Tibial nerve (tissue), 4 donors: ENCODE measurements at regions not wholly inside any gene's neighbourhood (a gene's known extent, or its start where the extent isn't known, plus 50 kb on each side); places are given as distances from the start of the nearest gene placed in this dataset.

Experiments used
- DNase-seq, 2 donors: peaks; one replicate each; pipeline ENCODE4 v3.0.0-alpha.2; 2019; ENCODE audit warnings: low spot score in 2 of 2
- H3K27ac ChIP-seq, 4 donors: fragments of 200-600 bp; sonication (generic) in 3 of 4; one replicate each; pipeline ENCODE4 v1.5.1; 2017 to 2019; ENCODE audit warnings: mild to moderate bottlenecking in 1 of 4
- H3K27me3 ChIP-seq, 2 donors: fragments of 200-600 bp; sonication (generic) in 1 of 2; one replicate each; pipeline versions ENCODE4 v1.5.1 to v1.6.0; 2017 to 2019
- H3K36me3 ChIP-seq, 3 donors: fragments of 200-600 bp; sonication (generic); one replicate each; pipeline ENCODE4 v1.5.1; 2018 to 2019
- H3K4me1 ChIP-seq, 4 donors: fragments of 200-600 bp; sonication (generic) in 3 of 4; one replicate each; pipeline ENCODE4 v1.5.1; 2017 to 2019
- H3K4me3 ChIP-seq, 4 donors: fragments of 200-600 bp; sonication (generic) in 3 of 4; one replicate each; pipeline ENCODE4 v1.5.1; 2017 to 2019; ENCODE audit warnings: mild to moderate bottlenecking in 1 of 4, moderate library complexity in 1 of 4
- H3K9me3 ChIP-seq, 4 donors: fragments of 200-600 bp; sonication (generic) in 3 of 4; one replicate each; pipeline ENCODE4 v1.5.1; 2017 to 2019
- EP300 ChIP-seq, 2 donors: sonication (generic); formaldehyde crosslinking; IDR thresholded peaks; one replicate each; pipeline ENCODE4 v1.6.1; 2017; ENCODE audit warnings: antibody characterized with exemption in 2 of 2, mild to moderate bottlenecking in 1 of 2
- POLR2A ChIP-seq, 2 donors: fragments of 450-650 bp; IDR thresholded peaks; one replicate each; pipeline ENCODE4 v1.6.1; 2017; ENCODE audit warnings: antibody characterized with exemption in 2 of 2, mild to moderate bottlenecking in 2 of 2, moderate library complexity in 2 of 2
- WGBS, 2 donors: methylation state at CpG; one replicate each; pipeline ENCODE4 v1.1.5; 2018; 5-methylcytosine and 5-hydroxymethylcytosine counted together
- TF ChIP-seq, protein P1 (sequence below), 5 experiments: fragments of 200-600 bp in 3 of 5; fragments of 450-650 bp in 2 of 5; sonication (generic) in 3 of 5; IDR thresholded peaks; one replicate each; pipeline ENCODE4 v1.5.1; 2016 to 2019; ENCODE audit warnings: antibody characterized with exemption in 5 of 5, mild to moderate bottlenecking in 3 of 5, moderate library complexity in 2 of 5

DNA sequence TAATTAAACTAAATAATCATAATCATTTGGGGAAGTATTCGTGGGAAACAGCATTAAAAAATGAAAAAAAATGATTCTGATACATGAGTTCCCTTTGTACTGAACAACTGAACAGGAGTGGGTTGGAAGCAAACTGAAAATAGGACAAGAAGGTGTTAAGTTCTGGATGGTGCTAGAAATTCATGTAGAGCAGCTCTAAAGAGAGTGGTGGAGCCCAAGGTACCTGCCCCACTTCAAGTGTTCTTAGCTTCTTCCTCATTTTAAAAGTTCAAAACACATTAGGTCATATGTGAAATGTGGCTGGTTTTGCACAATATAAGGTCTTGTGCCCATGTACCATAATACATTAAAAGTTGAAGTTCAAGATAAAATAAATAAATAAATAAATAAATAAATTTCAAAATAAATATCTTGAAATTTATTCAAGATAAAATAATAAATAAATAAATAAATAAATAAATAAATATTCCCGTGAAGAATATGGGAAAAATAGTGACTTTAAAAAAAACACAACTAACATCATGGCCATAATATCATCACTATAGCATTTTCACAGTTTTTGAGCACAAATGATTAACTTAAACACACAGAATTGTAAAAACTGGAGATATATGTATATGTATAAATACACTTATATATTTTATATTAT, 191.5 kb upstream of the PRKD1 start:
- no peak for DNase-seq
- Histone ChIP-seq H3K27ac (no peak overlapping the region), H3K36me3 (no peaks in the 10 kb centered on the region), H3K9me3 (no peaks in the 10 kb centered on the region), H3K4me3 (no peak overlapping the region), H3K4me1 (no peaks in the 10 kb centered on the region), H3K27me3 (no peaks in the 10 kb centered on the region)
- TF ChIP-seq POLR2A (IDR thresholded peaks at IDR 0.05) (no peak), EP300 (IDR thresholded peaks at IDR 0.05) (no peak)
- TF ChIP-seq, protein P1, sequence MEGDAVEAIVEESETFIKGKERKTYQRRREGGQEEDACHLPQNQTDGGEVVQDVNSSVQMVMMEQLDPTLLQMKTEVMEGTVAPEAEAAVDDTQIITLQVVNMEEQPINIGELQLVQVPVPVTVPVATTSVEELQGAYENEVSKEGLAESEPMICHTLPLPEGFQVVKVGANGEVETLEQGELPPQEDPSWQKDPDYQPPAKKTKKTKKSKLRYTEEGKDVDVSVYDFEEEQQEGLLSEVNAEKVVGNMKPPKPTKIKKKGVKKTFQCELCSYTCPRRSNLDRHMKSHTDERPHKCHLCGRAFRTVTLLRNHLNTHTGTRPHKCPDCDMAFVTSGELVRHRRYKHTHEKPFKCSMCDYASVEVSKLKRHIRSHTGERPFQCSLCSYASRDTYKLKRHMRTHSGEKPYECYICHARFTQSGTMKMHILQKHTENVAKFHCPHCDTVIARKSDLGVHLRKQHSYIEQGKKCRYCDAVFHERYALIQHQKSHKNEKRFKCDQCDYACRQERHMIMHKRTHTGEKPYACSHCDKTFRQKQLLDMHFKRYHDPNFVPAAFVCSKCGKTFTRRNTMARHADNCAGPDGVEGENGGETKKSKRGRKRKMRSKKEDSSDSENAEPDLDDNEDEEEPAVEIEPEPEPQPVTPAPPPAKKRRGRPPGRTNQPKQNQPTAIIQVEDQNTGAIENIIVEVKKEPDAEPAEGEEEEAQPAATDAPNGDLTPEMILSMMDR (IDR thresholded peaks at IDR 0.05): no peak
- 78 to 84% methylated on average over 2 of the region's 2 CpGs for WGBS, 2 donors

DNA sequence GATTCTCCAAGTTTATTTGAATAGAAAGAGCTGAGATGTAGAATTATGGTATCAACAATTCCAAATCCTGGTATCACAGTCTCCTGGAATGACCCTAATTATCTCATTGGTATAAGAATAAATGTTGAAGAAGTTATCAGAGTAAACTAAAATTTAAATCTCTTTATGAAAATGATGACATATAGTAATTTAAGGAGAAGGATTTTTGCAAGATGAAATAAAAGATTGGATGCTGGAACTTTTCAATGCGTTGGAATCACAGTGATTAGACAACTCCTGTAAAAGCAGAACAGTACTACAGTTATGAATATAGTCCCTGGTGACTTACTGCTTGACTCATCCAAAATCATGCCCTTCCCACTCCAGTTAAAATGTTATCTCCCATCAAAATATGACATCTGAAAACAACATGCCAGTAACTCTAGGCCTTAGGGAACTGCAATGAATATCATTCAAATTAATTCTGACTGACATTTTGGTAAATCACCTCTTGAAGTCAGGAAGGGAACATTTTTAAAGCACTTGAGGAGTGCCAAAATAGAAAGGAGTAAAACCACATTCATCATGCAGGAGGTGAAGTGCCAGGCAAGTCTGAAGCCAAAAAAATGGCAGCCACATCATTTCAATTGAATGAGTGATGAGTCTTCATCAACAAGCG, 197.8 kb upstream of the PRKD1 start:
- H3K4me1 ChIP-seq: no peaks in the 10 kb centered on the region
- WGBS, 2 donors: 74 to 78% methylated on average over 2 of the region's 2 CpGs
- no peak for DNase-seq
- H3K36me3 ChIP-seq: no peaks in the 10 kb centered on the region
- H3K27me3 ChIP-seq: no peaks in the 10 kb centered on the region
- H3K4me3 ChIP-seq: no peak overlapping the region
- TF ChIP-seq EP300 (IDR thresholded peaks at IDR 0.05): no peak
- TF ChIP-seq POLR2A (IDR thresholded peaks at IDR 0.05): no peak
- TF ChIP-seq, protein P1 (IDR thresholded peaks at IDR 0.05): no peak
- H3K27ac ChIP-seq: no peak overlapping the region
- no peaks in the 10 kb centered on the region for H3K9me3 ChIP-seq

DNA sequence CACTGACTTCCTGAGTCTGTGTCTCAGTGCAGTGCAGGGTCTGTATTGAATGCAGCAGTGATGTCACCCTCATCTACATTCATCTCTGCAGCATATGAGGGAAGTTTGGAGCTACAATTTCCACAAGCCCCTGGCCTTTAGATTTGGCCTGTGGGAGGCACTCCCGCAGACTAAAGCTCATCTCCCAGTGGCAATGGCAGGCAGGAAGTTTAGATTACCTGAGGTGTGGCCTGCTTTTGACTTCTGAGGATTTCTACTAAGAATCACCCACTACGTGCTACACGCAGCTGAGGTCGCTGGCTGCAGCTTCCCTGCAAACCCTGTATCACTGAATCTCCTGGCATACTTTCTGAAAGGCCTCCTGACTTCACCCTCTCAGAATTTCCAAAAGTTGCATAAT, 202.2 kb upstream of the PRKD1 start:
- H3K27me3 ChIP-seq: no peaks in the 10 kb centered on the region
- no peaks in the 10 kb centered on the region for H3K36me3 ChIP-seq
- TF ChIP-seq, protein P1 (IDR thresholded peaks at IDR 0.05): no peak
- TF ChIP-seq POLR2A (IDR thresholded peaks at IDR 0.05): no peak
- no peak for TF ChIP-seq EP300 (IDR thresholded peaks at IDR 0.05)
- no peaks in the 10 kb centered on the region for H3K9me3 ChIP-seq
- H3K27ac ChIP-seq: no peak overlapping the region
- 35 to 38% methylated on average over 4 of the region's 4 CpGs for WGBS, 2 donors
- no peaks in the 10 kb centered on the region for H3K4me1 ChIP-seq
- no peak for DNase-seq
- no peak overlapping the region for H3K4me3 ChIP-seq

DNA sequence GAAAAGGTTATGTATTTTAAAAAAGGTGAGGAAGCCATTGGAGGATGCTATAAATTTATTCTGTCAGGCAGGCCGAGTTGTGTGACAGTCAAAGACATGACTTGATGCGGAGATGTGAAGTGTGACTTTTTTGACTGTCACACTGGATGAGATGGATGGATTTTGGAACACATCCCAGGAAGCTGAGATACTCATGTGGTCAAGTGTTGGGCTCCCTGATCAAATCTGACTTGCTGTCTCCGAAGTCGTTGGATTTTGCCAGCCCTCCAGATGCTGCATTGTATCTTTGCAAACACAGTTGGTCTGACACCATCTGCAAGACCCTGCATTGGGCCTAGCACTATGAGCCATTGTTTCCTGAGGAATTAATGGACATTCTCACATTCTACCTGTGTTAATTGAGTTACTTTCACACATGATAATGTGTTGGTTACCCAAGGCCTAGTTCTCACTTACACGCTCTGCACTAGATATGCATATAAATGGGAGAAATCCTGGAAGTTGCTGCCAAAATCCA, 204.0 kb upstream of the PRKD1 start:
- Histone ChIP-seq H3K4me1 (no peaks in the 10 kb centered on the region), H3K9me3 (no peaks in the 10 kb centered on the region), H3K27me3 (no peaks in the 10 kb centered on the region), H3K4me3 (no peak overlapping the region), H3K36me3 (no peaks in the 10 kb centered on the region), H3K27ac (no peak overlapping the region)
- DNase-seq: no peak
- WGBS, 2 donors: 84 to 87% methylated on average over 5 of the region's 5 CpGs
- no peak for TF ChIP-seq EP300 (IDR thresholded peaks at IDR 0.05)
- TF ChIP-seq POLR2A (IDR thresholded peaks at IDR 0.05): no peak
- TF ChIP-seq, protein P1 (IDR thresholded peaks at IDR 0.05): no peak

DNA sequence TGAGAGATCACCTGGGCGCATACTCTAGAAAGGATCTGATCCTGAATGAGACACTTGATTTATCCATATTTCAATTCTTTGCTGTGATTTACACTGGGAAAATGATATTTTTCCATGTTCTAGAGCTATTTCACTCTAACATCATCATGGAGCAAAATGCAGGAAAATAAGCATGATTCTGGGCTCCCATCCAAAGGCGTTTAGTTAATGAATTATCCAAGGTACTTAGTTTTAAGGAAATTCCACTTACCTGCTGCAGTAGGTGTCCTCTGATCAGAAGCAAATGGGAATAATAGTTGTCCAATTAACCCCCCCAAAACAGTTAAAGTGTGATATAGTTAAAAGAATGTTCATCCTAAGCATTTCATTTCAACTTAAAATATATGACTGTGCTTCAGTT, 204.5 kb upstream of the PRKD1 start:
- no peaks in the 10 kb centered on the region for H3K4me1 ChIP-seq
- WGBS, 2 donors: 81 to 89% methylated on average over 2 of the region's 2 CpGs
- H3K36me3 ChIP-seq: no peaks in the 10 kb centered on the region
- no peak for DNase-seq
- TF ChIP-seq EP300 (IDR thresholded peaks at IDR 0.05): no peak
- TF ChIP-seq POLR2A (IDR thresholded peaks at IDR 0.05): no peak
- TF ChIP-seq, protein P1 (IDR thresholded peaks at IDR 0.05): no peak
- H3K9me3 ChIP-seq: no peaks in the 10 kb centered on the region
- no peak overlapping the region for H3K27ac ChIP-seq
- H3K27me3 ChIP-seq: no peaks in the 10 kb centered on the region
- H3K4me3 ChIP-seq: no peak overlapping the region
